ENCODE measurements at regions not wholly inside any gene's neighbourhood (a gene's known extent, or its start where the extent isn't known, plus 50 kb on each side); places are given as distances from the start of the nearest gene placed in this dataset.

GRCh38 chr2:74047152-74047551 is 62.4 kb downstream of the TET3 start:
- no peak for DNase-seq (ENCODE audit: low read depth)
- no peak for FAIRE-seq

GRCh38 chr2:74048147-74048546 is 63.4 kb downstream of the TET3 start:
- Histone ChIP-seq H3K4me3 (ENCODE audit: low read depth, low read length) (no peak overlapping the region), H3K27me3 (ENCODE audit: control insufficient read depth, insufficient read depth, low read length) (no peaks in the 10 kb centered on the region), H3K36me3 (ENCODE audit: control insufficient read depth, insufficient read depth, low read length) (peaks cover 15% of the 10 kb centered on the region)
- FAIRE-seq (no peak), DNase-seq (ENCODE audit: low read depth) (no peak)
- no peak for TF ChIP-seq CTCF (IDR thresholded peaks at IDR 0.05; ENCODE audit: insufficient read depth, low read length, severe bottlenecking)

More at GRCh38 chr2:74047152-74047551, 62.4 kb downstream of the TET3 start:
- no peak overlapping the region for H3K4me3 ChIP-seq (ENCODE audit: low read depth, low read length)
- peaks cover 15% of the 10 kb centered on the region for H3K36me3 ChIP-seq (ENCODE audit: control insufficient read depth, insufficient read depth, low read length)
- no peaks in the 10 kb centered on the region for H3K27me3 ChIP-seq (ENCODE audit: control insufficient read depth, insufficient read depth, low read length)
- TF ChIP-seq CTCF (IDR thresholded peaks at IDR 0.05; ENCODE audit: insufficient read depth, low read length, severe bottlenecking), result no peak

GRCh38 chr2:74048843-74049519 is 64.3 kb downstream of the TET3 start:
- H3K36me3 ChIP-seq (ENCODE audit: control insufficient read depth, insufficient read depth, low read length), result peaks cover 15% of the 10 kb centered on the region
- TF ChIP-seq CTCF (IDR thresholded peaks at IDR 0.05; ENCODE audit: insufficient read depth, low read length, severe bottlenecking), result no peak
- no peaks in the 10 kb centered on the region for H3K27me3 ChIP-seq (ENCODE audit: control insufficient read depth, insufficient read depth, low read length)
- H3K4me3 ChIP-seq (ENCODE audit: low read depth, low read length), result no peak overlapping the region
- FAIRE-seq (no peak), DNase-seq (ENCODE audit: low read depth) (no peak)

GRCh38 chr2:74050151-74050550 is 65.4 kb downstream of the TET3 start:
- DNase-seq (ENCODE audit: low read depth), result no peak
- no peak overlapping the region for H3K4me3 ChIP-seq (ENCODE audit: low read depth, low read length)
- TF ChIP-seq CTCF (IDR thresholded peaks at IDR 0.05; ENCODE audit: insufficient read depth, low read length, severe bottlenecking), result no peak
- peaks cover 15% of the 10 kb centered on the region for H3K36me3 ChIP-seq (ENCODE audit: control insufficient read depth, insufficient read depth, low read length)
- no peak for FAIRE-seq
- H3K27me3 ChIP-seq (ENCODE audit: control insufficient read depth, insufficient read depth, low read length), result no peaks in the 10 kb centered on the region

GRCh38 chr2:74051504-74051903 is 66.8 kb downstream of the TET3 start:
- FAIRE-seq, result no peak
- no peak for DNase-seq (ENCODE audit: low read depth)

More at GRCh38 chr2:74051504-74051903, 66.8 kb downstream of the TET3 start:
- Histone ChIP-seq H3K27me3 (ENCODE audit: control insufficient read depth, insufficient read depth, low read length) (no peaks in the 10 kb centered on the region), H3K4me3 (ENCODE audit: low read depth, low read length) (no peak overlapping the region), H3K36me3 (ENCODE audit: control insufficient read depth, insufficient read depth, low read length) (peaks cover 14% of the 10 kb centered on the region)
- no peak for TF ChIP-seq CTCF (IDR thresholded peaks at IDR 0.05; ENCODE audit: insufficient read depth, low read length, severe bottlenecking)

All from bronchial epithelial cell (primary cell).